ENCODE measurements at regions not wholly inside any gene's neighbourhood (a gene's known extent, or its start where the extent isn't known, plus 50 kb on each side); places are given as distances from the start of the nearest gene placed in this dataset.

DNA sequence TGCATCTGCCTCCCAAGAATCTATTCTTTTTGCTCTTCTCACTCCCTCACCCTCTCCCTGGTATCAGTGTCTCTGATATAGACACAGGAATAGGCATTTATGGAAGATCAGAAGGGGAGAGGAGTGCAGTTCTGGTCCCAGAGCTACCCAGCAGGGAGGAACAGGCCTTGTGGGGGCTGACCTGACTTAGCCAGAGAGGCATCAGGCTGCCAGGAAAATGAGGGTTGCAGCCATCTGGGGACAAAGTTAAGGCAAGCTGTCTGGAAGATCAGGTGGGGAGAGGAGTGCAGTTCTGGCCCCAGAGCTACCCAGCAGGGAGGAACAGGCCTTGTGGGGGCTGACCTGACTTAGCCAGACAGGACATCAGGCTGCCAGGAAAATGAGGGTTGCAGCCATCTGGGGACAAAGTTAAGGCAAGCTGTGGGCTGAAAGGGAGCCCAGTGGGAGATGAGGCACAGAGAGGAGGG, 69.9 kb upstream of the HK2 start (continued):
- TF ChIP-seq, protein P1, sequence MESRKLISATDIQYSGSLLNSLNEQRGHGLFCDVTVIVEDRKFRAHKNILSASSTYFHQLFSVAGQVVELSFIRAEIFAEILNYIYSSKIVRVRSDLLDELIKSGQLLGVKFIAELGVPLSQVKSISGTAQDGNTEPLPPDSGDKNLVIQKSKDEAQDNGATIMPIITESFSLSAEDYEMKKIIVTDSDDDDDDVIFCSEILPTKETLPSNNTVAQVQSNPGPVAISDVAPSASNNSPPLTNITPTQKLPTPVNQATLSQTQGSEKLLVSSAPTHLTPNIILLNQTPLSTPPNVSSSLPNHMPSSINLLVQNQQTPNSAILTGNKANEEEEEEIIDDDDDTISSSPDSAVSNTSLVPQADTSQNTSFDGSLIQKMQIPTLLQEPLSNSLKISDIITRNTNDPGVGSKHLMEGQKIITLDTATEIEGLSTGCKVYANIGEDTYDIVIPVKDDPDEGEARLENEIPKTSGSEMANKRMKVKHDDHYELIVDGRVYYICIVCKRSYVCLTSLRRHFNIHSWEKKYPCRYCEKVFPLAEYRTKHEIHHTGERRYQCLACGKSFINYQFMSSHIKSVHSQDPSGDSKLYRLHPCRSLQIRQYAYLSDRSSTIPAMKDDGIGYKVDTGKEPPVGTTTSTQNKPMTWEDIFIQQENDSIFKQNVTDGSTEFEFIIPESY (IDR thresholded peaks at IDR 0.05; ENCODE audit: borderline replicate concordance, low read depth): no peak
- no peak for TF ChIP-seq SIN3A (IDR thresholded peaks at IDR 0.05; ENCODE audit: borderline replicate concordance, low read depth, low read length)
- no peak for TF ChIP-seq JUND (IDR thresholded peaks at IDR 0.05)
- TF ChIP-seq NRF1 (IDR thresholded peaks at IDR 0.05; ENCODE audit: low read depth, low read length): no peak
- TF ChIP-seq RCOR1 (IDR thresholded peaks at IDR 0.05; ENCODE audit: low read length): no peak
- no peak for TF ChIP-seq FOXJ3 (CRISPR knock-in tag; IDR thresholded peaks at IDR 0.05)

DNA sequence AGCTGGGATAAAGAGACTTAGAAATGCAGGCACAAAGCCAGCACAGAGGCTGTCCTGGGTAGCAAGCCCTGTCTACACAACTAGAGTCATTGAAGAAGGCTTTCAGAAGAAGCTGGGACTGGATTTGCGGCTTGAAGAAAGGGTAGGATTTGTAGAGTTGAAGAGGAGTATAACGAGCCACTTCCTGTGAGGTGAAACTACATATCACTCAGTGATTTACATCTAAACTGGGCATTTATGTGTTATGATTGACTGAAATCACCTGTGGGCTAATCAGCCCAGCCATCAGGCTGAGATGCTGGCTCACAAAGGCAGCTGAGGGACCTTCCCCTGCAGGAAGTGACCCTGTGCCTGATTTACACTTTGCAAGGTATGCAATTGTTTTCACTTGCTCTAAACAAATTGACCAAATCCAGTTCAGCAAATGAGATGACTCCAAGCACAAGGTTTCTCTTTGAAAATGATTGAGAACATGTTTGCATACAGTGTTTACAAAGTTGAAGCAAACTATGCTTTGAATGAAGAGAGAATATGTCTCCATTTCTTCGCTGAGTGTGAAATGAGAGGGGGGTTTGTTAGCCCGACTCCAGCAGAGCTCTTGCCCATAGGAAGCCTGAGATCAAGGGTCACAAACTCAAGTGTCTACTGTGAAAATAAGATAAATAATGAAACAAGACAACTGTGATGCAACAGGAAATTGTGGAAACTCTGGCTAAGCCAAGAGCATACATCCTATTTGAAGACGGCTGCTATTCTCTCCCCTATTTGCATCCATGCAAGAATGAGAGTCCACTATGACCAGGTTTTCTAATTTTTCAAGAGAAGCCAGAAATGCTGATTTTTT, 69.3 kb upstream of the HK2 start:
- Histone ChIP-seq H3K27ac (ENCODE audit: low read depth in 2 of 2, low read length in 1 of 2) (no peak overlapping the region; a peak in 1 of 4 replicates), H3K27me3 (ENCODE audit: insufficient read depth) (no peaks in the 10 kb centered on the region), H3K9ac (no peak overlapping the region), H3K79me2 (ENCODE audit: insufficient read depth) (no peaks in the 10 kb centered on the region), H3F3A (replicated peaks; ENCODE audit: insufficient read depth) (no peaks in the 10 kb centered on the region), H3K4me3 (ENCODE audit: low read depth in 2 of 2, low read length in 1 of 2) (no peak overlapping the region), H3K9me2 (no peaks in the 10 kb centered on the region), H3K36me3 (replicated peaks in 1 of 2; ENCODE audit: control insufficient read depth in 1 of 2, insufficient read depth in 2 of 2, low read length in 1 of 2) (no peaks in the 10 kb centered on the region), H4K20me1 (ENCODE audit: insufficient read depth) (no peaks in the 10 kb centered on the region), H3K4me1 (ENCODE audit: control insufficient read depth in 1 of 2, insufficient read depth in 2 of 2, low read depth in 1 of 2, low read length in 1 of 2) (peaks cover 3 to 13% of the 10 kb centered on the region in 2 experiments; a peak in 2 of 4 replicates), H3K9me3 (no peaks in the 10 kb centered on the region), H2AFZ (ENCODE audit: low read depth) (no peak overlapping the region), H3K4me2 (no peak overlapping the region)
- POLR2A ChIA-PET: no interaction called here
- no peak for DNase-seq
- TF ChIP-seq ELF1 (IDR thresholded peaks at IDR 0.05): no peak
- TF ChIP-seq TEAD4 (IDR thresholded peaks at IDR 0.05; ENCODE audit: borderline replicate concordance, insufficient read depth): no peak
- no peak for TF ChIP-seq USF1 (IDR thresholded peaks at IDR 0.05; ENCODE audit: borderline replicate concordance, low read depth)
- TF ChIP-seq, protein P2, sequence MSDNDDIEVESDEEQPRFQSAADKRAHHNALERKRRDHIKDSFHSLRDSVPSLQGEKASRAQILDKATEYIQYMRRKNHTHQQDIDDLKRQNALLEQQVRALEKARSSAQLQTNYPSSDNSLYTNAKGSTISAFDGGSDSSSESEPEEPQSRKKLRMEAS (IDR thresholded peaks at IDR 0.05; ENCODE audit: low read depth): no peak
- TF ChIP-seq GABPA (IDR thresholded peaks at IDR 0.05; ENCODE audit: low read depth): no peak
- no peak for TF ChIP-seq REST (IDR thresholded peaks at IDR 0.05; ENCODE audit: low read depth, low read length)
- no peak for TF ChIP-seq YY1 (IDR thresholded peaks at IDR 0.05; ENCODE audit: low read depth)
- TF ChIP-seq, protein P3, sequence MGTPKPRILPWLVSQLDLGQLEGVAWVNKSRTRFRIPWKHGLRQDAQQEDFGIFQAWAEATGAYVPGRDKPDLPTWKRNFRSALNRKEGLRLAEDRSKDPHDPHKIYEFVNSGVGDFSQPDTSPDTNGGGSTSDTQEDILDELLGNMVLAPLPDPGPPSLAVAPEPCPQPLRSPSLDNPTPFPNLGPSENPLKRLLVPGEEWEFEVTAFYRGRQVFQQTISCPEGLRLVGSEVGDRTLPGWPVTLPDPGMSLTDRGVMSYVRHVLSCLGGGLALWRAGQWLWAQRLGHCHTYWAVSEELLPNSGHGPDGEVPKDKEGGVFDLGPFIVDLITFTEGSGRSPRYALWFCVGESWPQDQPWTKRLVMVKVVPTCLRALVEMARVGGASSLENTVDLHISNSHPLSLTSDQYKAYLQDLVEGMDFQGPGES (IDR thresholded peaks at IDR 0.05; ENCODE audit: low read depth, low read length): no peak
- CTCF ChIA-PET: interaction anchor here (1.1 to 2.5 kb wide), 4 partner anchors 13 to 112 kb away, joined by 3 to 8 read pairs (median 4); partner anchors contain the start of gene HK2
- WGBS (ENCODE audit: low lambda C conversion rate): 72% methylated on average over 5 of the region's 5 CpGs

Data from SK-N-SH (cell line).